GM10266 (cell line): ENCODE measurements at regions not wholly inside any gene's neighbourhood (a gene's known extent, or its start where the extent isn't known, plus 50 kb on each side); places are given as distances from the start of the nearest gene placed in this dataset.

ENCODE experiments used
- DNase-seq: peaks from one replicate; pipeline ENCODE4 v3.0.0; 2012; ENCODE audit errors: extremely low spot score
- TF ChIP-seq, protein P1 (sequence below): IDR thresholded peaks from 2 replicates; pipeline ENCODE4 v1.5.1; 2012; ENCODE audit warnings: mild to moderate bottlenecking, low read depth; ENCODE audit not compliant: control insufficient read depth, insufficient read depth; ENCODE audit errors: missing control alignments

DNA sequence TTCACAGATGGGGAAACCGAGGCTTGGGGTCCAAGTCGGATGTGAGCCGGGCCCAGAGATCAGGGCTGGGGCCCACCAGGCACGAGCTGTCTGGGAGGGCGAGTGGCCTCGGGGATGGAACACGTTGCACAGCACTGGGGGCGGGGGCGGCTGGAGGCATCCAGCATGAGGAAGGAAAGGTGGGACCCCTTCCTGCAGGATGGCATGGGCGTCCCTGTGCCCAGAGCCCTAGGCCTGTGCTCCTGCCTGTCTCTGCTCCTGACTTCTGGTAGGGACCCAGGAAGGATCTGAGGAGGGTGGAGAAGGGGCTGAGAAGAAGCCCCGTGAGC lies 183.4 kb downstream of the KIF26A start:
- TF ChIP-seq, protein P1, sequence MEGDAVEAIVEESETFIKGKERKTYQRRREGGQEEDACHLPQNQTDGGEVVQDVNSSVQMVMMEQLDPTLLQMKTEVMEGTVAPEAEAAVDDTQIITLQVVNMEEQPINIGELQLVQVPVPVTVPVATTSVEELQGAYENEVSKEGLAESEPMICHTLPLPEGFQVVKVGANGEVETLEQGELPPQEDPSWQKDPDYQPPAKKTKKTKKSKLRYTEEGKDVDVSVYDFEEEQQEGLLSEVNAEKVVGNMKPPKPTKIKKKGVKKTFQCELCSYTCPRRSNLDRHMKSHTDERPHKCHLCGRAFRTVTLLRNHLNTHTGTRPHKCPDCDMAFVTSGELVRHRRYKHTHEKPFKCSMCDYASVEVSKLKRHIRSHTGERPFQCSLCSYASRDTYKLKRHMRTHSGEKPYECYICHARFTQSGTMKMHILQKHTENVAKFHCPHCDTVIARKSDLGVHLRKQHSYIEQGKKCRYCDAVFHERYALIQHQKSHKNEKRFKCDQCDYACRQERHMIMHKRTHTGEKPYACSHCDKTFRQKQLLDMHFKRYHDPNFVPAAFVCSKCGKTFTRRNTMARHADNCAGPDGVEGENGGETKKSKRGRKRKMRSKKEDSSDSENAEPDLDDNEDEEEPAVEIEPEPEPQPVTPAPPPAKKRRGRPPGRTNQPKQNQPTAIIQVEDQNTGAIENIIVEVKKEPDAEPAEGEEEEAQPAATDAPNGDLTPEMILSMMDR = no peak
- no peak for DNase-seq

DNA sequence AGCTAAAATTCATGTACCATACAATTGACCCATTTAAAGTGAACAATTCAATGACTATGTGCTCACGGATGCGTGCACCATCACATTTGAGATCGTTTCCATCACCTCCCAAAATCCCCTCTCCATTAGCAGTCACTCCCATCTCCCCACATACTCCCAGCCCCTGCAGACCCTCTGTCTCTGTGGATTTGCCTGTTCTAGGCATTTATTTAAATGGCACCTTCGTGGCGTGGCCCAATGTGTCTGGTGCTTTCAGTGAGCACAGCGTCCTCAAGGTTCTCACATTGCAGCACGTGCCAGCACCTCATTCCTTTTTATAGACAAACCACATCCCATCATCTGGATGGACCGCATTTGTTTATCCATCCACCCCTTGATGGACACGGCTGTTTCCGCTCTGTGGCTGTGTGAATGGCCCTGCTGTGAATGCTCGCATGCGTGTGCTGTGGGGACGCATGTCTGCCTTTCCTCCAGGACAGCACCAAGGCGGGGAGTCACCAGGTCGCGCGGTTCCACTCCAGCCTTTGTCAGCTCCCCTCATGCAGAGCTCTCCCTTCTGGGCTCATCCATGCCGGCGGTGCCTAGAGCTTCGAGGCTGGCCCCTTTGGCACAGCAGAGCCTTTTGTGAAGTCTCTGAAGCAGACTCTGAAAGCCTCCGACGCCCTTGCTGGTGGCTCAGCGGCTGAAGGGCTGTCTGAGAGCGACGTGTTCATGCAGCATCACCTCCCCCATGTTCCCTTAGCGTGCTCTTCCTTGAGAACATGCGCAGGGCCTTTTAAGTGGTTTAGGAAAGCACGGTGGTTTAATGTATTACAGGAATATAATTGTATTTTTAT lies 184.4 kb downstream of the KIF26A start:
- TF ChIP-seq, protein P1 = no peak
- no peak for DNase-seq

DNA sequence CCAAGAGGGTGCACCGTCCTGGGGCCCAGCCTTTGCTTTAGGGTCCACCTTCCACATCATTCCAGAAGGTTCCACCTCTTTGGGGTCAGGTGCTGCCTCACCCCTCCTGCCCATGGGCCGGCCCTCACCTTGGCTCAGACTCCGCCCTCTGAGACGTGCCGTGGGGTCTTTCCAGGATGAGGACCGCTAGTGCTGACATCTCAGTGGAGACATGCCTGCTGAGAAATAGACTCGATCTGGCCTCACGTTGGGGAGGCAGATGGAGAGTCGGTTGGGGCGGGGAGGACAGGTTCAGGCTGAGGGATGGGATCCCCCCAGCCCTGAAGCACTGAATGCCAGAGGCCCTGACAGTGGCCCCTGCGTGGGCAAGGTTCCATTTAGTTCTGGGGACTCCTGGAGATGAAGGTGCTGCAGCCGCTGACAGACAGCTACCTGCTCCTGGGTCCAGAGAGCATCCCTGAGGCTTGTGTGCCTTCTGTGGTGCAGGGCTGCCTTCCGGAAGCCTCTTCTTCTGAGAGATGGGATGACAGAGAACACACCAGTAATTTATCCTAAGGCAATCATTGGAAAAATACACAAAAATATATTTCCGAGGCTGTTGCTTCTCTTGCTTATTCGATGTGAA lies 185.3 kb downstream of the KIF26A start:
- TF ChIP-seq, protein P1 = no peak
- no peak for DNase-seq

DNA sequence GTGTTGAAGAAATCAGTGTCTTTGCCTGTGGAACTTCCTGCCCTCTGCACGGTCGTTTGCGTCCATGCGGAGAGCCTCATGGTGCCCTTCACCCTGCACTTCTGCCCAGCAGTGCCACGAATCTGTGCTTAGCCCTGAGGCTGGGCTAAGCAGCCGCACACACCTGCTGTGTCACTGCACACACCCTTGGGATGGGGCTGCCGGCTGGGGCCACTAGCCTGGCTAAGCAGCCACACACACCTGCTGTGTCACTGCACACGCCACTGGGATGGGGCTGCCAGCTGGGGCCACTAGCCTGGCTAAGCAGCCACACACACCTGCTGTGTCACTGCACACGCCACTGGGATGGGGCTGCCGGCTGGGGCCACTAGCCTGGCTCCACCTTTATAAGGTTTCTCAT lies 188.5 kb downstream of the KIF26A start:
- TF ChIP-seq, protein P1 = no peak
- DNase-seq = no peak

DNA sequence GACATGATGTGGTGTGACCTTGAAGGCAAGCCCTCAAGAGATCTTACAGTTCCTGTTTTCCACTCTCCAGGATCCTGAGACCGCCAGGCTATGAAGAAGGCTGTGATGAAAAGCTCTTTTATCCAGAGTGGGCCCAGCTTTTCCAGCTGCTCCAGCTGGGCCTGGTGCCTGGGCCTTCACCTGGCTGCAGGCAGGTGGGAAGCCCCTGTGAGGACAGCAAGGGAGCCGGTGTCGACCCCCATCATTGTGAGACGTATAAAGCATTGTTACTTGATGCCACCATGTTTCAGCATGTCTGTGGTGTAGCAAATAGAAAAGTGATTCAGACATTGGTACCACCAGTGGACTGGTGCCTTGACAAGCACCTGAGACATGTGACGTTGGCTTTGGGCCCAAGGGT lies 190.2 kb downstream of the KIF26A start:
- DNase-seq = no peak
- TF ChIP-seq, protein P1 = no peak

DNA sequence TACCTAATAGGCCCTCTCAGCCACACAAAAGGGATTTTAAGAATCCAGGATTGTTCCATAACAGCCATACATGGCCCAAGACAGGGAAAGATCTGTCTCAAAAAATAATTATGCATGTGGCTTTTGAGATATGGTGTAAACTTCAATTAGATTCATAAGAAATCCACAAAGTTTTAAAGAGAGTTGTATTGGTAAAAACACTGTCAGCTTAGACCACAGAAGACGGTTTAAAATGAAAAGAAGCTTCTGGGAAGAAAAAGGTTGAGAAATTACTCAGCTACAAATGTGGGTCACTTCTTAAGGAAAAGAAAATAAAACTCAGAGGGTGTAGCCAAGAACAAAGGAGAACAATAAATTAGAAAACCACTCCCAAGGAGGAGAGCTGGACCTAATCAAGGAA lies 191.4 kb downstream of the KIF26A start:
- DNase-seq = no peak
- TF ChIP-seq, protein P1 = no peak

DNA sequence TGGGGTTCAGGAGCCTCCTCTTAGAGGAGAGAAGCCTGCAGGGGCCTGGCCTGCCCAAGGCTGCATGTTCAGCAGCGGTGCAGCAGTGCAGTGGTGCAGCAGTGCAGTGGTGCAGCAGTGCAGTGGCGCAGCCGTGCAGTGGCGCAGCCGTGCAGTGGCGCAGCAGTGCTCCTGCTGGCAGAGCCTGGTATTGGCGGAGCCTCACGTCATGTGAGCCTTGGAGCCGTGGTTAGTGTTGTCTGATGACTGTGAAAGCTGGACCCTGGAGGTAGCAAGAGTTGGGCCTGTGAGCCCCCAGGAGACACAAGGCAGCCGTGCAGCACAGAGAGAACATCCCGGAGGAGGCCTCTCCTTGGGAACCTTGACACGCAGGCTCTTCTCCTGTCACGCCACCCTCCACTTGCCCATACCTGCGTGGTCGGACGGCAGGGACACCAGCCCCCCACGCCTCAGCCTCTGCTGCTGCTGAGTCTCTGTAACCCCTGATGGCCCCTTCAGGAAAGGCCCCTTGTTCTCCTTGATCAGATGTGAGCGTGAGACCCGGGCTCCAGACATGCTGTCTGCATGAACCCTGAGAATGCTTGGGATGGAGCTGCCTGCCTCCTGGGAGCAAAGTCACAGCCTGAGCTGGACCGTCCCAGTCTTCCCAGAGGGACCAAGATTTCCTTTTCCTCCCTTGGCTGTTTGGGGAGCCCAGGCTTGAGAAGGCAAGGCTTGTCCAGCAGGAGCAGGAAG lies 193.7 kb downstream of the KIF26A start:
- TF ChIP-seq, protein P1 = no peak
- DNase-seq = no peak
